K562 (cell line): ENCODE measurements at regions not wholly inside any gene's neighbourhood (a gene's known extent, or its start where the extent isn't known, plus 50 kb on each side); places are given as distances from the start of the nearest gene placed in this dataset.

Experiments used
- CBX3 ChIP-seq, 2 experiments: IDR thresholded peaks; 1 replicate in 1 of 2; 2 replicates in 1 of 2; pipeline ENCODE4 v1.6.1; 2012; ENCODE audit warnings: inconsistent platforms in 2 of 2, low read length in 2 of 2, borderline replicate concordance in 1 of 2, control low read depth in 1 of 2
- ID3 ChIP-seq, 2 experiments: fragments of 250-450 bp in 1 of 2; fragments of 450-650 bp in 1 of 2; sonication (Bioruptor Pico) in 1 of 2; IDR thresholded peaks; 2 replicates each; pipeline versions ENCODE4 v1.6.1 to v1.8.0; 2016 to 2021; ENCODE audit warnings: mild to moderate bottlenecking in 2 of 2, moderate library complexity in 2 of 2, missing compliant biosample characterization in 1 of 2, missing genetic modification characterization in 1 of 2
- NFXL1 ChIP-seq: fragments of 450-650 bp; formaldehyde crosslinking; IDR thresholded peaks from 2 replicates; pipeline ENCODE4 v1.4.0; 2021; ENCODE audit warnings: mild to moderate bottlenecking
- PCBP1 ChIP-seq: fragments of 200-400 bp; formaldehyde crosslinking; IDR thresholded peaks from 2 replicates; pipeline ENCODE4 v1.6.1; 2018; ENCODE audit warnings: mild to moderate bottlenecking, low read depth, low read length; ENCODE audit not compliant: poor library complexity, severe bottlenecking
- RAD21 ChIP-seq, 2 experiments: fragments of 250-450 bp in 1 of 2; fragments of 450-650 bp in 1 of 2; sonication (Bioruptor Pico) in 1 of 2; formaldehyde crosslinking in 1 of 2; IDR thresholded peaks in 1 of 2; conservative IDR thresholded peaks in 1 of 2; 2 replicates each; pipeline versions ENCODE4 v1.4.0 to v1.8.0; 2020 to 2022; ENCODE audit warnings: mild to moderate bottlenecking in 2 of 2, moderate library complexity in 1 of 2
- RBM15 ChIP-seq: fragments of 200-400 bp; formaldehyde crosslinking; IDR thresholded peaks from 2 replicates; pipeline ENCODE4 v1.6.1; 2018; ENCODE audit warnings: mild to moderate bottlenecking, low read length, moderate library complexity; ENCODE audit not compliant: insufficient read depth
- SMC3 ChIP-seq: conservative IDR thresholded peaks from 2 replicates; pipeline ENCODE4 v1.6.1; 2011; ENCODE audit warnings: low read depth, low read length, improper control_type of control experiment; ENCODE audit not compliant: insufficient read depth
- SNAPC5 ChIP-seq: fragments of 250-450 bp; sonication (Bioruptor Pico); IDR thresholded peaks from 2 replicates; pipeline ENCODE4 v1.8.0; 2021; ENCODE audit warnings: moderate library complexity, mild to moderate bottlenecking, inconsistent platforms
- TAL1 ChIP-seq: fragments of 450-650 bp; IDR thresholded peaks from 2 replicates; pipeline ENCODE4 v1.6.1; 2016; ENCODE audit warnings: mild to moderate bottlenecking
- TRIM25 ChIP-seq: fragments of 450-650 bp; IDR thresholded peaks from 2 replicates; pipeline ENCODE4 v1.7.0; 2016; ENCODE audit warnings: borderline replicate concordance
- YY1 ChIP-seq, 3 experiments: IDR thresholded peaks; 2 replicates each; pipeline ENCODE4 v1.6.1; 2011; ENCODE audit warnings: low read length in 2 of 3, mild to moderate bottlenecking in 2 of 3, moderate library complexity in 2 of 3, borderline replicate concordance in 1 of 3, control low read depth in 1 of 3, low read depth in 1 of 3; ENCODE audit not compliant: insufficient read depth in 3 of 3, insufficient replicate concordance in 2 of 3, control insufficient read depth in 1 of 3, insufficient read length in 1 of 3; ENCODE audit errors: extremely low read depth in 1 of 3
- ZBTB2 ChIP-seq: fragments of 450-650 bp; IDR thresholded peaks from 2 replicates; pipeline ENCODE4 v1.6.1; 2016; ENCODE audit warnings: antibody characterized with exemption
- ZNF174 ChIP-seq: fragments of 250-450 bp; sonication (Bioruptor Pico); IDR thresholded peaks from 2 replicates; pipeline ENCODE4 v1.4.0; 2020; ENCODE audit warnings: mild to moderate bottlenecking
- ZNF311 ChIP-seq: fragments of 250-450 bp; sonication (Bioruptor Pico); IDR thresholded peaks from 2 replicates; pipeline ENCODE4 v1.4.0; 2020; ENCODE audit warnings: mild to moderate bottlenecking, moderate library complexity
- TF ChIP-seq, protein P1 (sequence below), 3 experiments: IDR thresholded peaks in 2 of 3; conservative IDR thresholded peaks in 1 of 3; 2 replicates each; pipeline ENCODE4 v1.5.1; 2011 to 2012; ENCODE audit warnings: low read length in 3 of 3, mild to moderate bottlenecking in 3 of 3, control low read depth in 2 of 3, improper control_type of control experiment in 1 of 3, inconsistent platforms in 1 of 3, low read depth in 1 of 3, mixed read lengths in 1 of 3, moderate library complexity in 1 of 3; ENCODE audit not compliant: insufficient read depth in 2 of 3
- TF ChIP-seq, protein P2 (sequence below), 2 experiments: fragments of 450-650 bp in 1 of 2; IDR thresholded peaks; 2 replicates each; pipeline ENCODE4 v1.6.1; 2011 to 2017; ENCODE audit warnings: low read depth in 2 of 2, antibody characterized with exemption in 1 of 2, borderline replicate concordance in 1 of 2, low read length in 1 of 2, mild to moderate bottlenecking in 1 of 2, mixed read lengths in 1 of 2; ENCODE audit not compliant: control insufficient read depth in 1 of 2

GRCh38 chrX:131746491-131746968 lies 202.7 kb downstream of the OR13H1 start (continued):
- TF ChIP-seq CBX3 (IDR thresholded peaks at IDR 0.05; ENCODE audit: borderline replicate concordance in 1 of 2, low read length in 2 of 2) = 0 out of 3 replicates have a peak, but pooled peaks of 1 of the 2 experiments have one; percentile 43
- TF ChIP-seq, protein P1, sequence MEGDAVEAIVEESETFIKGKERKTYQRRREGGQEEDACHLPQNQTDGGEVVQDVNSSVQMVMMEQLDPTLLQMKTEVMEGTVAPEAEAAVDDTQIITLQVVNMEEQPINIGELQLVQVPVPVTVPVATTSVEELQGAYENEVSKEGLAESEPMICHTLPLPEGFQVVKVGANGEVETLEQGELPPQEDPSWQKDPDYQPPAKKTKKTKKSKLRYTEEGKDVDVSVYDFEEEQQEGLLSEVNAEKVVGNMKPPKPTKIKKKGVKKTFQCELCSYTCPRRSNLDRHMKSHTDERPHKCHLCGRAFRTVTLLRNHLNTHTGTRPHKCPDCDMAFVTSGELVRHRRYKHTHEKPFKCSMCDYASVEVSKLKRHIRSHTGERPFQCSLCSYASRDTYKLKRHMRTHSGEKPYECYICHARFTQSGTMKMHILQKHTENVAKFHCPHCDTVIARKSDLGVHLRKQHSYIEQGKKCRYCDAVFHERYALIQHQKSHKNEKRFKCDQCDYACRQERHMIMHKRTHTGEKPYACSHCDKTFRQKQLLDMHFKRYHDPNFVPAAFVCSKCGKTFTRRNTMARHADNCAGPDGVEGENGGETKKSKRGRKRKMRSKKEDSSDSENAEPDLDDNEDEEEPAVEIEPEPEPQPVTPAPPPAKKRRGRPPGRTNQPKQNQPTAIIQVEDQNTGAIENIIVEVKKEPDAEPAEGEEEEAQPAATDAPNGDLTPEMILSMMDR (IDR thresholded peaks at IDR 0.05 in 2 of 3, conservative IDR thresholded peaks at IDR 0.05 in 1 of 3; ENCODE audit: insufficient read depth in 2 of 3, low read depth in 1 of 3, low read length in 3 of 3) = peak; percentile 25 to 52 (median 48); a peak in 5 of 6 replicates
- peak; percentile 12 to 40; a peak in 2 of 4 replicates for TF ChIP-seq RAD21 (CRISPR knock-in tag; conservative IDR thresholded peaks at IDR 0.05 in 1 of 2, IDR thresholded peaks at IDR 0.05 in 1 of 2)
- no peak for TF ChIP-seq ZNF174 (CRISPR knock-in tag)
- TF ChIP-seq TAL1 = no peak
- no peak for TF ChIP-seq NFXL1
- TF ChIP-seq, protein P2, sequence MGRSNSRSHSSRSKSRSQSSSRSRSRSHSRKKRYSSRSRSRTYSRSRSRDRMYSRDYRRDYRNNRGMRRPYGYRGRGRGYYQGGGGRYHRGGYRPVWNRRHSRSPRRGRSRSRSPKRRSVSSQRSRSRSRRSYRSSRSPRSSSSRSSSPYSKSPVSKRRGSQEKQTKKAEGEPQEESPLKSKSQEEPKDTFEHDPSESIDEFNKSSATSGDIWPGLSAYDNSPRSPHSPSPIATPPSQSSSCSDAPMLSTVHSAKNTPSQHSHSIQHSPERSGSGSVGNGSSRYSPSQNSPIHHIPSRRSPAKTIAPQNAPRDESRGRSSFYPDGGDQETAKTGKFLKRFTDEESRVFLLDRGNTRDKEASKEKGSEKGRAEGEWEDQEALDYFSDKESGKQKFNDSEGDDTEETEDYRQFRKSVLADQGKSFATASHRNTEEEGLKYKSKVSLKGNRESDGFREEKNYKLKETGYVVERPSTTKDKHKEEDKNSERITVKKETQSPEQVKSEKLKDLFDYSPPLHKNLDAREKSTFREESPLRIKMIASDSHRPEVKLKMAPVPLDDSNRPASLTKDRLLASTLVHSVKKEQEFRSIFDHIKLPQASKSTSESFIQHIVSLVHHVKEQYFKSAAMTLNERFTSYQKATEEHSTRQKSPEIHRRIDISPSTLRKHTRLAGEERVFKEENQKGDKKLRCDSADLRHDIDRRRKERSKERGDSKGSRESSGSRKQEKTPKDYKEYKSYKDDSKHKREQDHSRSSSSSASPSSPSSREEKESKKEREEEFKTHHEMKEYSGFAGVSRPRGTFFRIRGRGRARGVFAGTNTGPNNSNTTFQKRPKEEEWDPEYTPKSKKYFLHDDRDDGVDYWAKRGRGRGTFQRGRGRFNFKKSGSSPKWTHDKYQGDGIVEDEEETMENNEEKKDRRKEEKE (IDR thresholded peaks at IDR 0.05; ENCODE audit: borderline replicate concordance in 1 of 2, control insufficient read depth in 1 of 2, low read depth in 2 of 2, low read length in 1 of 2) = no peak
- TF ChIP-seq YY1 (IDR thresholded peaks at IDR 0.05; ENCODE audit: borderline replicate concordance in 1 of 3, control insufficient read depth in 1 of 3, extremely low read depth in 1 of 3, insufficient read depth in 3 of 3, insufficient read length in 1 of 3, insufficient replicate concordance in 2 of 3, low read depth in 1 of 3, low read length in 2 of 3) = peak in 2 of 3 experiments; percentile 55 to 86
- TF ChIP-seq ID3 (CRISPR knock-in tag; IDR thresholded peaks at IDR 0.05) = no peak
- TF ChIP-seq ID3 (tag; IDR thresholded peaks at IDR 0.05) = no peak
- TF ChIP-seq RBM15 = no peak
- TF ChIP-seq SMC3 = 0 out of 2 replicates have a peak, but pooled peaks have one; percentile 17
- TF ChIP-seq ZNF311 = no peak
- no peak for TF ChIP-seq SNAPC5 (CRISPR knock-in tag)
- TF ChIP-seq PCBP1 = no peak
- no peak for TF ChIP-seq TRIM25
- TF ChIP-seq ZBTB2 = no peak
